Upper lobe of left lung (tissue), 4 donors: ENCODE measurements at regions not wholly inside any gene's neighbourhood (a gene's known extent, or its start where the extent isn't known, plus 50 kb on each side); places are given as distances from the start of the nearest gene placed in this dataset.

Source experiments
- CTCF ChIP-seq, 6 experiments: fragments of 450-650 bp in 4 of 6; fragments of 200-600 bp in 2 of 6; sonication (generic) in 2 of 6; IDR thresholded peaks; one replicate each; pipeline ENCODE4 v1.5.1; 2016 to 2019; ENCODE audit warnings: antibody characterized with exemption in 6 of 6
- POLR2AphosphoS5 ChIP-seq, 2 donors: sonication (generic); formaldehyde crosslinking; IDR thresholded peaks; one replicate each; pipeline ENCODE4 v1.5.1; 2017; ENCODE audit warnings: antibody characterized with exemption in 2 of 2

- TF ChIP-seq CTCF (IDR thresholded peaks at IDR 0.05) = no peak
- TF ChIP-seq POLR2AphosphoS5 (IDR thresholded peaks at IDR 0.05) = no peak
Observed at GRCh38 chr10:23868121-23868520, 340.8 kb upstream of the KIAA1217 start.
